GM18907 (cell line): ENCODE measurements at regions not wholly inside any gene's neighbourhood (a gene's known extent, or its start where the extent isn't known, plus 50 kb on each side); places are given as distances from the start of the nearest gene placed in this dataset.

Experiments used
- ATAC-seq: cut with Tn5 transposase; IDR thresholded peaks from one replicate; pipeline ENCODE4 v1.9.1; 2021; ENCODE audit warnings: mild to moderate bottlenecking, moderate library complexity; ENCODE audit not compliant: unreplicated experiment

GRCh38 chr18:2263303-2263890 is 307.9 kb downstream of the METTL4 start:
- ATAC-seq: no peak

DNA sequence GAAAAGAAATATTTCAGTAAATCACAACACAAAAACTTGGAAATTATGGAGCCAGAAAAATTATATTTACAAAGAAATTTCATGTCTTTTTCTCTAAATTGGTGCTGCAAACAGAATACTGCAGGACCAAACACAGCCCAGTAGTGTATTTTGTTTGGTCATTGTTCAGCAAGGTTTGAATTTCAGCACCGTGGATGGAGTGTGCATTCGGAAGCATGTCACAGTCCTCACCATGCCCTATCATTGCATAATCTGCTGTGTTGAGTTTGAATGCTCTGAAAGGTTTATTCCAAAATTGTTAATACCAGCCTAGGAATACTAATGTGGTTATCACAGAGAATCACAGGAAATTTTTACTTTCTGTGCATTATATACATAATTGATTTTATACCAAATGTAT is 296.7 kb downstream of the METTL4 start:
- no peak for ATAC-seq

DNA sequence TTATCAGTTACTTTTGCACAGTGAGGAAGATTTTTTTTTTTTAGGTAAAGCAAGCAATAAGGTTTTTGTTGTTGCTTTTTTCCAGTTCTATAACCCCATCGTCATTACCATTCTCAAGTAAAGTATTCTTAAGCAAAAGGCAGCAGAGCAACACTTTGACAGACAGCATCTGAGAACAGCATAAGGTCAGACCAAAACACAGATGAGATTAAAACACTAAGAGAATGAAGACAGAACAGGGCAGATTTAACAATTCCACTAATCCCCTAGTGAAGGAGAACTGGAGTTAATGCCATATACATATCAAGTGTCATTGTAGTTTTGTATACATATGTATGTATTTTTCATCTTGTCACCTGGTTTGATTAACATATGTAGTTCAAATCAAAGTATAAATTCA is 290.2 kb downstream of the METTL4 start:
- ATAC-seq: no peak

GRCh38 chr18:2281523-2282199 is 289.6 kb downstream of the METTL4 start:
- ATAC-seq: no peak

DNA sequence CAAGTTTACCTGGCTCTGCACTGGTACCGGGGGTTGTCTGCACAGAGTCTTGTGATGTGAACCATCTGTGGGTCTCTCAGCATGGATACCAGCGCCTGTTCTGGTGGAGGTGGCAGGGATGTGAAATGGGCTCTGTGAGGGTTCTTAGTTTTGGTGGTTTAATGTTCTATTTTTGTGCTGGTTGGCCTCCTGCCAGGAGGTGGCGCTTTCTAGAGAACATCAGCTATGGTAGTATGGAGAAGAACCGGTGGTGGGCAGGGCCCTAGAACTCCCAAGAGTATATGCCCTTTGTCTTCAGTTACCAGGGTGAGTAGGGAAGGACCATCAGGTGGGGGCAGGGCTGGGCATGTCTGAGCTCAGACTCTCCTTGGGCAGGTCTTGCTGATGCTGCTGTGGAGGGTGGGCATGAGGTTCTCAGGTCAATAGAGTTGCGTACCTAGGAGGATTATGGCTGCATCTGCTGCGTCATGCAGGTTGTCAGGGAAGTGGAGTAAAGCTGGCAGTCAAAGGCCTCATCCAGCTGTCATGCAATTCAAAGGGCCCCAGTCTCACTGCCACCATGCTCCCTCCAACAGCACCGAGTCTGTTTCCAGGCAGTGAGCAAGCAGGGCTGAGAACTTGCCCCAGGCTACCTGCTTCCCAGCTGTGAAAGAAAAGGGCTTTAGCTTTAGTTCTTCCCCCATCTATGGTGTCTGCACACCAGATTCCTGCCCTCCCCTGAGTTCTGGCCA is 278.0 kb downstream of the METTL4 start:
- no peak for ATAC-seq

DNA sequence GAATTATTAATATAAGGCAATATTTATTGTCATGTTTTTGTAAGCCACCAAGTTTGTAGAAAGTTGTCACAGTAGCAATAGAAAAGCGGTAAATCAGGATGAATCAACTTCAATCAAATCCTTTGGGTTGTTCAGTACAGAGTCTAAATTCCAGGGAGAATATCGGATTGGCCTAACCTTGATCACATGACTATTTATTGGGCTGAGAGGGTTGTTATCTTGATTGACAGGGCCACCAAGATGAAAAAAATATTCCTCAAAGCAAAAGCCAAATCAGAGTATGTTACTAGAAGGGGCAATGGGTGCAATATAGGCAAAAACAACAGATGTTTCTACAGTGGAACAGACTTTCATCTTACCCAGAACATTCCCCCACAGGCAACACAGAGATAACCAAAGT is 270.0 kb downstream of the METTL4 start:
- no peak for ATAC-seq

DNA sequence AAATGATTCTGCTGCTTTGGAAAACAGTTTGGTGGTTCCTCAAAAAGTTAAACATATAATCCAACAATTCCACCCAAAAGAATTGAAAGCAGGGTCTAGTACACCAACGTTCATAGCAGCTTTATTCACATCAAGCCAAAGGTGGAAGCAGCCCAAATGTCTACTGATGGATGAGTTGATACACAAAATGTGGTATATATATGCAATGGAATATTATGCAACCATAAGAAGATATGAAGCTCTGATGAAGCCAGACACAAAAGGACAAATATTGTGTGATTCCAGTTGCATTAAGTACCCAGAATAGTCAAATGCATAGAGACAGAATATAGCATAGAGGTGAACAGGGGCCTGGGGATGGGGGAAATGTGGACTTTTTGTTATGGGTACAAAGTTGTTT is 269.3 kb downstream of the METTL4 start:
- ATAC-seq: no peak

- no peak for ATAC-seq
Measured at GRCh38 chr18:2302628-2303516, 268.4 kb downstream of the METTL4 start.

GRCh38 chr18:2303517-2304238 is 267.6 kb downstream of the METTL4 start:
- ATAC-seq: no peak

- ATAC-seq: no peak
Measured at GRCh38 chr18:2304378-2305175, 266.7 kb downstream of the METTL4 start.

DNA sequence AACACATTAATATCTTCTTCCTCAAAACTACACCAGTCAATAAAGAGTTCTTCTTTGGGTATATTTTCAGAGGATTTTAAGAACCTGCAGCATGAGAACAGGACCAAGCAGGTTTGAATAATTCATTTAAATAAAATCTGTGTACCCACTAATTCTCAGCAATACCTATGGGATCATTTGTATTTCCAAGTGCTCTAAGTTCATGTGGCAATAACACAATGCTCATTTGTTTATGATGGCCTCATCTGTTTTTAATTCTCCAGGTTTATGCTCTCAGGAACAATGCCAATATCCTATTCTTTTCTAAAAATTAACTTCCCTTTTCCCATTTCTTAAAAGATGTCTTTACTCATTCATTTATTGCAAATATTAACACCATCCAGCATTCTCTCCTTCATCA is 264.7 kb downstream of the METTL4 start:
- ATAC-seq: no peak

DNA sequence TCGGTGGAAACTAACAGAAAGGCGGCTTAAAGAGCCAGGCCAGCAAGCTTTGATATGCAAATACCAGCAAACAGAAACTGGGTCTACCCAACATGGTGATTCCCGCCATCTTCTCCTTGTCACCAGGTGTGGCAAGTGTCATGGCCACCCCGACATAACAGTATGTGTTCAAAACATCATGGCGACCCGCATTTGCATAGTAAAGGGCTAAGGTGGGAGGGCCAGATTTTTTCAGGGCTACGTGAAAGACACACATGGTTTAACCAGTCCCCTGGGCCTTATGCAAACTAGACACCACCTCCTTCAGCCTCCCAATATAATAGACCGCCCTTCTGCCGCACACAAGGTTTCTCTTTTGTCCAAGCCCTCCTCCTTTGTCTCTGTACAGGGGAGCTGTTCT is 260.4 kb downstream of the METTL4 start:
- ATAC-seq: no peak

- ATAC-seq: peak; percentile 84
Measured at GRCh38 chr18:2312440-2312839, 258.9 kb downstream of the METTL4 start.

GRCh38 chr18:2313332-2313731 is 258.0 kb downstream of the METTL4 start:
- no peak for ATAC-seq

GRCh38 chr18:2316082-2316750 is 255.1 kb downstream of the METTL4 start:
- ATAC-seq: no peak

DNA sequence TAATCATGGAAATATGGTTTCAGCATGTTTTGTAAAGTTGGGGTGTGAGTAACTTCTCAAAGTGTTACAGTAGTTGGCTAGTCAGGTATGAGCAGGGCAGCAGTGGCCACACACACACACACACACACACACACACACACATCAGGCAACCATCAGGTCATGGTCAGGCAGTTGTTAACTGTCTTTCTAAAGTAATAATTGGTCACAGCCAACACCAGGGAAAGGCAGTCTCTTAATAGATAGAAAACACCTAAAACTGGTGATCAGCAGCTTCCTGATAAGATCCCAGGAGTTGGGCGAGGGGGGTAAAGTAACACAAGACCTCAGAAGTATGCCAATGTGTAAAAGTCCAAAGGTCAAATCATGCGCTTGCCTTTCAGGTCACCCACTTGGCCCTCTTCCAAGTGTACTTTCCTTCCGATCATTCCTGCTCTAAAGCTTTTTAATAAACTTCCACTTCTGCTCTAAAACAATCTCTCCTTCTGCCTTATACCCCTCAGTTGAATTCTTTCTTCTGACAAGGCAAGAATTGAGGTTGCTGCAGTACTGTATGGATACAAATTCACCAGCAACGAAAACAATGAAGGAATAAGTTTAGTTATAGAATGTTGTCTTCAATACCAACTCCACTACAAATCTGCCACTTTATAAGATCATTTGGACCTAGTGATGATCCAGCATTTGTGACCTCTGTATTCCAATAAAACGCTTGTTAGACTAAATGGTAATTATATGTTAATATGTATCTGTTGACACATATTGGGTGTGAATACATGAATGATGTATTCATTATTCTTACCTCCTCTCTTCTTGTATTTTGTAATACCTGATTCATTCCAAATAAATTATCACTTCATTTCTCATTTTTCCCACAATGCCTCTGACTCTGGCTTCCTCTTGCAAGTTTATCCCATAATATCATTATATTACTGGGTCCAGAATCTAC is 254.3 kb downstream of the METTL4 start:
- ATAC-seq: no peak

GRCh38 chr18:2324459-2324858 is 246.8 kb downstream of the METTL4 start:
- ATAC-seq: no peak

DNA sequence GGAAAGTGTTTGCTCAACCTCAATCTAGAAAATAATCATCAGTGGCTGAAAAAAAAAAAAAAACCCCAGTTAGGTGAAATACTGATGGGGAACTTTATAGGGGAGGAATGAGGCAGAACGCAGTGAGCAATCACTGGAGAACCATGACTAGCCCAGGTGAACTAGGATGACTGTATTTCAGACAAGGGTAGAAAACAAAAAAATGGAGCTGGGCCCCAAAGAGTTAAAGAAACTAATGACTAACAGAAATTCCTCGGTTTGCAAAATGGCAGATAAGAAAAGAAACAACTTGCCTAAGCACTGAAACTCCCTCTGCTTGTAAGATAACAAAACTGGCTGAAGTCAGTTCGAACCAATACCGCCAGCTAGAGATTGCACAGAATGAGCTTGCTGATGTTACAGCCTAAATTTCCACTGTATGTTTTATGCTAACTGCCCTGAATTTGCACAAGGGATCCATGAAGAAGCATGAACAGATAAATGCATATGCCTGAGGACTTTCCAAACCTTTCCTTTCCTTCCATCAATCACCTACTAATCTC is 245.9 kb downstream of the METTL4 start:
- no peak for ATAC-seq
